LNCaP clone FGC (cell line): ENCODE measurements at regions not wholly inside any gene's neighbourhood (a gene's known extent, or its start where the extent isn't known, plus 50 kb on each side); places are given as distances from the start of the nearest gene placed in this dataset.

Source experiments
- DNase-seq: peaks from one replicate; pipeline ENCODE4 v3.0.0-alpha.2; 2011; ENCODE audit warnings: low read depth
- H3K4me3 ChIP-seq: 2 replicates; pipeline ENCODE4 v1.5.1; 2011; ENCODE audit warnings: mild to moderate bottlenecking, low read depth, low read length, control low read depth
- CTCF ChIP-seq: IDR thresholded peaks from 2 replicates; pipeline ENCODE4 v1.5.1; 2012; ENCODE audit warnings: mild to moderate bottlenecking; ENCODE audit not compliant: control insufficient read depth, insufficient read depth; ENCODE audit errors: extremely low read depth

GRCh38 chr2:425947-426346 is 138.1 kb upstream of the ALKAL2 start:
- no peak for DNase-seq
- H3K4me3 ChIP-seq, result no peak overlapping the region
- no peak for TF ChIP-seq CTCF

- no peak for TF ChIP-seq CTCF
- no peak overlapping the region for H3K4me3 ChIP-seq
- no peak for DNase-seq
Measured at GRCh38 chr2:425243-425642, 137.4 kb upstream of the ALKAL2 start.

GRCh38 chr2:424306-425171 is 136.6 kb upstream of the ALKAL2 start:
- no peak for TF ChIP-seq CTCF
- DNase-seq, result no peak
- no peak overlapping the region for H3K4me3 ChIP-seq

GRCh38 chr2:423479-423878 is 135.6 kb upstream of the ALKAL2 start:
- DNase-seq, result no peak
- H3K4me3 ChIP-seq, result no peak overlapping the region
- no peak for TF ChIP-seq CTCF

- DNase-seq, result no peak
- no peak overlapping the region for H3K4me3 ChIP-seq
- no peak for TF ChIP-seq CTCF
Measured at GRCh38 chr2:422676-423435, 135.0 kb upstream of the ALKAL2 start.

GRCh38 chr2:421406-421805 is 133.5 kb upstream of the ALKAL2 start:
- DNase-seq, result no peak
- TF ChIP-seq CTCF, result no peak
- H3K4me3 ChIP-seq, result no peak overlapping the region
